K562 (cell line): ENCODE measurements at regions not wholly inside any gene's neighbourhood (a gene's known extent, or its start where the extent isn't known, plus 50 kb on each side); places are given as distances from the start of the nearest gene placed in this dataset.

Experiments used
- ATAC-seq: fragments of 200-7000 bp; cut with Tn5 transposase; 3 replicates; pipeline ENCODE4 v1.9.1; 2020; ENCODE audit warnings: moderate library complexity
- BruUV-seq: library from RNA; stranded (reverse); fragments of 400-500 nt; replicated peaks from 2 replicates; lab custom pipeline; 2021; lab: Mats Ljungman, UMichigan
- CTCF ChIA-PET: fragments of 300-600 bp; formaldehyde crosslinking; extraction: SDS; loops from one replicate; lab custom pipeline; 2021; ENCODE audit warnings: low intra/inter-chr PET ratio; lab: Yijun Ruan, JAX
- POLR2A ChIA-PET: fragments of 300-600, 350-650 bp; sonication (Branson Sonifier 250); formaldehyde crosslinking; extraction: SDS; loops from one replicate; lab custom pipeline; 2021; ENCODE audit warnings: antibody characterized with exemption, inconsistent platforms; lab: Yijun Ruan, JAX
- DNase-seq, 4 experiments: peaks; one replicate each; pipeline versions ENCODE4 v3.0.0 to v3.0.0-alpha.2; 2011 to 2018; ENCODE audit warnings: low spot score in 3 of 4, mixed read lengths in 3 of 4; ENCODE audit errors: extremely low read depth in 1 of 4
- FAIRE-seq: peaks from 2 replicates; lab custom pipeline; 2011; peaks lifted over from hg19 to GRCh38; lab: Jason Lieb, UNC
- H2AFZ ChIP-seq: 2 replicates; pipeline ENCODE4 v1.6.0; 2011; ENCODE audit warnings: low read depth, low read length, control low read depth, inconsistent platforms
- H3K27ac ChIP-seq: fragments of 200-600 bp; 3 replicates; pipeline ENCODE4 v1.8.0; 2011; ENCODE audit warnings: low read depth, mild to moderate bottlenecking, control low read depth, inconsistent platforms, low read length, moderate library complexity, mixed read lengths; ENCODE audit errors: extremely low read depth
- H3K27me3 ChIP-seq, 2 experiments: fragments of 300-600 bp in 1 of 2; 2 replicates in 1 of 2; 3 replicates in 1 of 2; pipeline versions ENCODE4 v1.6.0 to v1.8.0; 2011; ENCODE audit warnings: inconsistent platforms in 2 of 2, low read length in 2 of 2, mild to moderate bottlenecking in 1 of 2, mixed read lengths in 1 of 2, moderate library complexity in 1 of 2; ENCODE audit not compliant: control insufficient read depth in 2 of 2, insufficient read depth in 2 of 2
- H3K36me3 ChIP-seq: fragments of 300-600 bp; 3 replicates; pipeline ENCODE4 v1.8.0; 2011; ENCODE audit warnings: mild to moderate bottlenecking, low read length, inconsistent platforms; ENCODE audit not compliant: control insufficient read depth, insufficient read depth
- H3K4me1 ChIP-seq, 2 experiments: fragments of 200-600 bp in 1 of 2; replicated peaks in 1 of 2; 2 replicates in 1 of 2; 3 replicates in 1 of 2; pipeline versions ENCODE4 v1.5.1 to v1.8.0; 2011; ENCODE audit warnings: inconsistent platforms in 2 of 2, low read length in 2 of 2, mild to moderate bottlenecking in 1 of 2, mixed read lengths in 1 of 2, moderate library complexity in 1 of 2; ENCODE audit not compliant: control insufficient read depth in 2 of 2, insufficient read depth in 2 of 2
- H3K4me2 ChIP-seq: 2 replicates; pipeline ENCODE4 v1.6.1; 2011; ENCODE audit warnings: low read length, control low read depth, inconsistent platforms, mixed read lengths; ENCODE audit not compliant: insufficient read depth
- H3K4me3 ChIP-seq: fragments of 200-600 bp; sonication (generic), shearing (Covaris generic); 2 replicates; pipeline ENCODE4 v1.5.1; 2016; ENCODE audit warnings: control low read depth, inconsistent platforms
- H3K79me2 ChIP-seq: fragments of 200-600 bp; 3 replicates; pipeline ENCODE4 v1.8.0; 2011; ENCODE audit warnings: low read length, inconsistent platforms; ENCODE audit not compliant: control insufficient read depth, insufficient read depth
- H3K9ac ChIP-seq, 2 experiments: 2 replicates each; pipeline versions ENCODE4 v1.6.0 to v1.6.1; 2011; ENCODE audit warnings: low read depth in 2 of 2, low read length in 2 of 2, control low read depth in 1 of 2, inconsistent platforms in 1 of 2, mild to moderate bottlenecking in 1 of 2, mixed read lengths in 1 of 2; ENCODE audit not compliant: insufficient read depth in 1 of 2
- H3K9me1 ChIP-seq: one replicate; pipeline ENCODE4 v1.6.0; 2011; ENCODE audit warnings: inconsistent platforms, mild to moderate bottlenecking, low read length, moderate library complexity; ENCODE audit not compliant: control insufficient read depth, insufficient read depth
- H3K9me3 ChIP-seq: replicated peaks from 2 replicates; pipeline ENCODE4 v1.5.1; 2011; ENCODE audit warnings: low read depth, low read length, inconsistent platforms; ENCODE audit not compliant: control insufficient read depth, insufficient read depth
- H4K20me1 ChIP-seq: replicated peaks from 2 replicates; pipeline ENCODE4 v1.6.1; 2011; ENCODE audit warnings: low read length, inconsistent platforms, mixed read lengths; ENCODE audit not compliant: control insufficient read depth, insufficient read depth
- ELF2 ChIP-seq: fragments of 250-450 bp; sonication (Bioruptor Pico); IDR thresholded peaks from 2 replicates; pipeline ENCODE4 v1.5.0; 2021; ENCODE audit warnings: mild to moderate bottlenecking
- ID3 ChIP-seq, 2 experiments: fragments of 250-450 bp in 1 of 2; fragments of 450-650 bp in 1 of 2; sonication (Bioruptor Pico) in 1 of 2; IDR thresholded peaks; 2 replicates each; pipeline versions ENCODE4 v1.6.1 to v1.8.0; 2016 to 2021; ENCODE audit warnings: mild to moderate bottlenecking in 2 of 2, moderate library complexity in 2 of 2, missing compliant biosample characterization in 1 of 2, missing genetic modification characterization in 1 of 2
- NCOA4 ChIP-seq: fragments of 450-650 bp; IDR thresholded peaks from 2 replicates; pipeline ENCODE4 v1.6.1; 2018; ENCODE audit warnings: mild to moderate bottlenecking; ENCODE audit not compliant: partially characterized antibody
- SFPQ ChIP-seq: fragments of 200-400 bp; formaldehyde crosslinking; IDR thresholded peaks from 2 replicates; pipeline ENCODE4 v1.6.1; 2017; ENCODE audit warnings: mild to moderate bottlenecking, low read depth, low read length, moderate library complexity
- TBP ChIP-seq: optimal IDR thresholded peaks from 2 replicates; pipeline ENCODE3; 2011; ENCODE audit warnings: low read depth, low read length, improper control_type of control experiment
- TCF7L2 ChIP-seq: fragments of 150-350 bp; IDR thresholded peaks from 2 replicates; pipeline ENCODE4 v1.6.1; 2016; ENCODE audit warnings: low read depth, mild to moderate bottlenecking, low read length, moderate library complexity
- TEAD2 ChIP-seq: fragments of 450-650 bp; IDR thresholded peaks from 2 replicates; pipeline ENCODE4 v1.6.1; 2016; ENCODE audit warnings: missing genetic modification characterization, control low read depth, missing compliant biosample characterization
- THAP12 ChIP-seq: fragments of 250-450 bp; sonication (Bioruptor Pico); IDR thresholded peaks from 2 replicates; pipeline ENCODE4 v1.9.0; 2021; ENCODE audit warnings: mild to moderate bottlenecking, inconsistent platforms
- THRAP3 ChIP-seq: fragments of 450-650 bp; IDR thresholded peaks from 2 replicates; pipeline ENCODE4 v1.6.1; 2016; ENCODE audit warnings: mild to moderate bottlenecking, inconsistent platforms, borderline replicate concordance
- USF1 ChIP-seq: sonication (generic); formaldehyde crosslinking; IDR thresholded peaks from 2 replicates; pipeline ENCODE4 v1.9.0; 2022; ENCODE audit warnings: mild to moderate bottlenecking, missing genetic modification reagents
- whole genome bisulfite sequencing: fragments of 100-300 bp; shearing (Covaris generic); methylation state at CpG from one replicate; pipeline ENCODE4 v1.1.6; 2016; ENCODE audit warnings: low coverage, mixed read lengths; ENCODE audit not compliant: insufficient coverage; ENCODE audit errors: missing lambda C conversion rate; 5-methylcytosine and 5-hydroxymethylcytosine counted together
- in situ Hi-C: fragments of 300-500 bp; cut with MboI; formaldehyde crosslinking; loops from 4 replicates; pipeline ENCODE4 v1.15.0; 2018; ENCODE audit warnings: inconsistent platforms, mixed read lengths
- intact Hi-C: fragments of 100-400 bp; cut with micrococcal nuclease; formaldehyde crosslinking; loops from 2 replicates; pipeline ENCODE4 v1.14.2; 2022

- Histone ChIP-seq H3K9ac (no peak overlapping the region), H3K9me1 (no peaks in the 10 kb centered on the region), H3K9me3 (no peaks in the 10 kb centered on the region), H3K4me3 (no peak overlapping the region), H3K4me2 (no peak overlapping the region), H3K4me1 (no peaks in the 10 kb centered on the region), H3K36me3 (no peaks in the 10 kb centered on the region), H2AFZ (no peak overlapping the region), H3K27ac (no peak overlapping the region), H4K20me1 (no peaks in the 10 kb centered on the region), H3K27me3 (no peaks in the 10 kb centered on the region), H3K79me2 (no peaks in the 10 kb centered on the region)
- TF ChIP-seq NCOA4 (no peak), THRAP3 (no peak), ID3 (CRISPR knock-in tag; IDR thresholded peaks at IDR 0.05) (no peak), ID3 (tag; IDR thresholded peaks at IDR 0.05) (no peak), THAP12 (CRISPR knock-in tag) (no peak), ELF2 (CRISPR knock-in tag) (no peak), USF1 (CRISPR knock-in tag) (no peak), SFPQ (no peak), TBP (no peak), TEAD2 (no peak), TCF7L2 (no peak)
- intact Hi-C loops (no loop called here), in situ Hi-C loops (no loop called here)
- ChIA-PET CTCF (no interaction called here), POLR2A (no interaction called here)
- DNase-seq (no peak), ATAC-seq (no peak), FAIRE-seq (no peak)
- WGBS = 0% methylated on average over 1 of the region's 1 CpG
- BruUV-seq = no TSS peak
Observed at GRCh38 chr2:5953525-5953924, 261.3 kb downstream of the SOX11 start.
